GM21786 (cell line): ENCODE measurements at regions not wholly inside any gene's neighbourhood (a gene's known extent, or its start where the extent isn't known, plus 50 kb on each side); places are given as distances from the start of the nearest gene placed in this dataset.

Source experiments
- ATAC-seq: cut with Tn5 transposase; IDR thresholded peaks from one replicate; pipeline ENCODE4 v1.9.1; 2021; ENCODE audit not compliant: unreplicated experiment

DNA sequence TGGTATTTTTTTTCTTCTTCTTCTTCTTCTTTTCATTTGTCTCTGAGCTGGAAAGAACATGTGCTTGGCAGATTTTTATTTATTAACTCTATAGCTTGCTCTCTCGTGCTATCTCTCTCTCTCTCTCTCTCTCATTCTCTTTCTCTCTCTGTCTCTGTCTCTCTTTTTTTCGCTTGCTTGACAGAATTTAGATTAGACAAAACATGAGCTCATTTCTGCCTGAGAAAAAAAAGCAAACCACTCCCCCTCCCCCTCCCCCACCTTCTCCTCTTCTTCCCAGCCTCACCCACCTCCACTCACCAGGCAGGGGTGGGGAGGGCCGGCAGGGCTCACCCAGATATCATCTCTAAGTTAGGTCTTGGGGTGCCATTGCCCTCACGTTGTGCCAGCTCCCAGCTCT is 81.5 kb downstream of the PJA1 start:
- no peak for ATAC-seq

DNA sequence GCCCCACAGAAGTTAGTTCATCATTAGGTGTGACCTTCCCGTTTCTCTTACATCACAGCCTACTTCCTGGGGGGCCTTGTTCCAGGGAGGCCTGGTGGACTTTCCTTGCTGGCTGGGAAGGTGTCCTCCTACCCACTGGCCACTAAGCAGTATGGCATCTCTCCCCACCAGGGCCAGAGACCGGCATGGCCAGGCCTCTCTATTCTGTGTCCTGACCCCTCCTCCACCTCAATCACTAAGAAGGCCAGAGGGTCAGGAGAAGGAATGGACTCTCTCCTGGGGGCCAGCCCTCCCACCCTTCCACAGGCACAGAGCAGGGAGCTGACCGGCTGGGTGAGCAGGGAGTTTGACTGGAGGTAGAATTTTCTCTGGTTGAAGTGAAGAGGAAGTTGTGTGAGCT is 81.9 kb downstream of the PJA1 start:
- no peak for ATAC-seq

DNA sequence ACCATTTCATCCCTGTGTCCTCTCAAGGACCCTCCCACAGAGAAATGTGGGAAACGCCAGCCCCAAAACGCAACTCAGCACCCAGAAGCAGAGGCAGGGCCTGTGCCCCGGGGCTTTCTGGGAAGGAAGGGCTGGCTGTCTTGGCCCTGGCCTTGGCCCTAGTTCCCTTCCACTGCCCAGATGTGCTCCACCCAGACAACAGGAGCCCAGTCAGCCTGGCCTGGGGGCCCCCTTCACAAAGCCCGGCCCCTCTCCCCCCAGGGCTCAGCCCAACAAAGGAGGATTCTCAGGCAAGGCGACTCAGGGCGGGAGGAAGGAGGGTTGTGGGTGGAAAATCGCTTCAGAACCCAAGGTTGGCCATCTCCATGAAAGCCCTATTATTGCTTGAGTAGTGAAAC is 82.5 kb downstream of the PJA1 start:
- no peak for ATAC-seq

DNA sequence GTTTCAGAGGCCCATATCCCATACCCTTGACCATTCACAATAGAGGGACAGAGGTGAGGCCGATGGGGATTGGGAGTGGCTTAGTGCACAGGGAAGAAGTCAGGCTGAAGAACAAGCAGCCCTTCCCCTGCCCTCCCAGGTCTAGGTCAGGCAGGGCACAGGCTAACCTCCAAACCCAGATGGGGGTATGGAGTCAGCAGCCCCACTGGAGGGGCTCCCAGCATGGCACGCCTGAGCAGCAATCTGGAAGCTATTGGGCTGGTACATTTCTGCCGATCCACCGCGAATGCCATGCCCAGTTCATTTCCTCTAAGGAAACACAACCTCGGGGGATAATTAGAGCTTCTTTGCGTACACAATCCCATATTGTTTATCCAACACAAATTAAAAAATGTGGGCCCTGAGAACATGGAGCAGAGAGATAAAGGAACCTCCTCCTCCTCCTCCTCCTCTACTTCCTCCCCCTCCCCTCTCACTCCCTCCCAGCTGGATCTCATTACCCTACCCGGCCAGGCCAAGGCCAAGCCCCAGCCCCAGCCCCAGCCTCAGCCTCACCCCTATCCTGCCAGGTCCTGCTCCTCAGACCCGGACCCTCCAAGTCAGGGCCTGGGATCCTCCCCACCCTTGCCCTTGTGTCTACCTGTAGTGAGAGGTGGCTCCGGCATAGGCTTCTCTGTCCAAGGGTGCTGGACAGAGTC is 83.0 kb downstream of the PJA1 start:
- ATAC-seq, result no peak

DNA sequence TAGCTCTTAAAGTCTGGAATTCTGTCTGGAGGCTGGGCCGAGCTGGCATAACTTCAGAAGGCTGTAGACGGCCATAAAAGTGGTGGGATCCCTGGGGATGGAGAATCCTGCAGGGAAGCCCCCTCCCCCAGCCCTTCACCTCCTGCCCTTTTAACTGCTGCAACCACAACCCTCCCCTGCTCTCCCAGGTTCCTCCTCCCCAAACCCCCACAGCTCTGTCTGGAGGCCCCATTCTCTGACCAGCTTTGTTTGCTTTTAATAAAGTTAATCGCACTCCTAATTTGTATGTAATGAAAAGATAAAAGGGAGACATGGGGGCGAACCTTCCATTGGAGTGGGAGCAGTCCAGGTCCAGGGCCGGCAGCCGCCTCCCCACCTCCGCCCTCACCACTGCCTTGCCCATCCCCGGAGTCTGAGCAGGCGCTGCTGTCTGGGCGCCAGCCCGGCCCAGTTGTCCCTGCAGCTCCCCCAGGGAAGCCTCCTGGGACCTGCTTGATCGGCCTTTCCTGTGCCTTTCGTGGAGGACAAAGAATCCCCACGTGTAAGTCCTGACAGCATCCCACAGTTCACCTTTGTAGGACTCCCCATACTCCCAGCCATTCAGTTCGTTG is 84.3 kb downstream of the PJA1 start:
- no peak for ATAC-seq

DNA sequence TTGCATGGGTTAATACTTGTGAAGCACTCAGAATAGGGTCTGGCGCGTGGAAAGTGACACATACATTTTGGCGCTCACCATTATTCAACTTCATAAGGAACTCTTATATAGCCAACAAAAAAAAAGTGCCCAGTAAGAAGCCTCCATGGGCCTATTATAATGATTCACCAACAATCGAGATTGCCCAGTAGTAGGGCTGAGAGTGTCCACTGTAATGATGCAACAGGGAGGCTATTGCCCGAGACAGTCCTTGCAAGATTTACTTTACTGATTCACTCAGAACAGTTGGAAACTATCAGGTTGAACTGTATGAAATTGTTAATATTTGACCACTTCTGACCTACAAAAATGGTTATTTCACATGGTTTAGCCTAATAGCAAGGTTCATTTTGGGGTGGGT is 86.0 kb downstream of the PJA1 start:
- ATAC-seq, result no peak

DNA sequence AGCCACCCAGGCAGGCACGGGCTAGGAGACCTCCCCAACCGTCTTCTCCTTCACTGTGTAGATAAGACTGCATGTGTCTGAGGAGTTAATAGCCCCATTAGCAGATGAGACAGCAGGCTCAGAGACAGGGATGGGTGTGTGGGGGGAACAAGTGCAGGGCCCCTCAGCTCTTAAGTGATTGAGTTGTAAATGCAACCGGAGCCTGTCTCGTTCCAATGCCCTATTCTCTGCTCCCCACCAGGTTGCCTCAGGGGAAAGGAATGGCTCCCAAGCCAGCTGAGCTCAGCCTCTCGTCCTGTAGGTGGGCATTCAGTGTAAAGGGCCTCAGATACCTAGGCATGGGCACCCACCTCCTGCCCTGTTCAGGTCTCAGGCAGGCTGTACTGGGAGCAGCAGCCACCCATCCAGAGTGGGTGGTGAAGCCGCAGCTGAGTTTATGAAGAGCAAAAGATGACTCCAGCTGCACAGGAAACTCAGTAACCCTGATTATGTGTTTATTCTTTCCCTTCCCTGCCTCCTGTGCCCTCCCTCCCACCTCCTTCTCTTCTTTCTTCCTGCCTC is 87.3 kb downstream of the PJA1 start:
- no peak for ATAC-seq

DNA sequence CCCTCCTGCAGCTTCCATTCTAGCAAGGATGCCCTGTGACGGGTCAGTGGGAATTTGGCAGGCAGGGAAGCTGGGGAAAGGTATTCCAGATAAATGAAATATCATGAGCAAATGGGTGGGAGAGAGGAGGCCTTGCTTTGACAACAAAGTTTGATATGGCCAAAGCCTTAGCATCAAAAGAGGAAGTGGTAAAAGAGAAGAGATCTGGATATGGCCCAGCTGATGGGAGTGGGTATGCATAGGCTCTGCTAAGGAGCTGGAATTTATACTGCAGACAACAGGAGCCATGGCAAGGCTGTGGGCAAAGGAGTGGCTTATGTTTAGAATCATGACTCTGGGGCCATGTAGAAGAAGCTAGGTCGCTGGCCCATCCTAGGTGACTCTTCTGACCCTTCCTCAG is 89.2 kb downstream of the PJA1 start:
- ATAC-seq, result no peak

DNA sequence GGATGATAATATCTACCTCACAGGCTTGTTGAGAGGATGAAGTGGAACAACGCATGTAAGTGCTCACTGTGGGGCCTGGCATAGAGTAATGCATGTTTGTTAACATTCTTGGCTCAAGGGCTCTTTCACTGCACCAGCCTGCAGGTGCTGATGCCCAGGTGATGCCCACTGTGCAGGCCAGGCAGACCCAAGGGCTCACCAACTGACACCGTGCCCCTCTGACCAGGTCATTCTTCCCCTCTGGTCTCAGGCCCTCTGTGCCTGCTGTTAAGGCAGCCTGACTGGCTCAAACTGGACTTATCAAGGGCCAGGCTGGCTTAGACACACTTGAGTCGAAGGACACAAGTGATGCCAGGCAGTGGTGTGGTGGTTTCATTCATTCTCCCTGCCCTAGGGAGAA is 90.5 kb downstream of the PJA1 start:
- ATAC-seq, result no peak

DNA sequence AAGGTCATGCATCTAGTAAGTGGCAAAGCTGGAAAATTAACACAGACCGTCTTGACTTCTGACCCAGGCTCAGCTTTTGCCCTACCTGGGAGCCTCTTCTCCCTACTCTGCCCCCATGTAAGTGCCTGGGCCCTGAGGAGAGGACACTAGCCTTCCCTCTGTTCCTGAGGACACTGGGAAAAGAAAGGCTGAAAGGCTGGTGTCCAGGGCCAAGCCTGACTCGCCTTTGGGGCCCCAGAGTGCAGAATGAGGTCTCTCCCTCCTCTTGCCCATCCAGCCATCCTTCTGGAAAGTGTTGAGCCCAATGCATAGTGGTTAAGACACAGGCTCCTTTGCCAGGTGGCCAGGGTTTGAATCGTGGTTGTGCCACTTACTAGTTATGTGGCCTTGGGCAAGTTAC is 91.5 kb downstream of the PJA1 start:
- ATAC-seq, result no peak

DNA sequence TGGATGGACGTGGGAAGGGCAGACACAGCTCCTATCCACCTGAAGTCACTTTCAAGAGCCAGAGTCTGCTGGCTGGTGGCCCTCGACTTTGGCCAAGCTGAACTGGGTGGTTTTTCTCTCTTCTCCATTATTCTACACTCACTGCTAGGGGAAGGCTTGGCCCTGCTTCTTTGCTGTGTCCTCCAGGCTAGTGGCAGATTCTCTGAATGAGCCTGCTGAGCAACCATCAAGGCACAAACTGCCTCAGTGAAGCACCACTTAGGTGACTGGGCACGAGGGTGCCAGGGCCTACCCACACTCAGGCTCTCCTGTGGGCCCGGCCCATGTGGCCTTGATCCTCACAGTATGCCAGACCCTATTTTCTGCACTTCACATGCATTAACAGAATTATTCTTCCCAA is 92.0 kb downstream of the PJA1 start:
- ATAC-seq, result no peak

DNA sequence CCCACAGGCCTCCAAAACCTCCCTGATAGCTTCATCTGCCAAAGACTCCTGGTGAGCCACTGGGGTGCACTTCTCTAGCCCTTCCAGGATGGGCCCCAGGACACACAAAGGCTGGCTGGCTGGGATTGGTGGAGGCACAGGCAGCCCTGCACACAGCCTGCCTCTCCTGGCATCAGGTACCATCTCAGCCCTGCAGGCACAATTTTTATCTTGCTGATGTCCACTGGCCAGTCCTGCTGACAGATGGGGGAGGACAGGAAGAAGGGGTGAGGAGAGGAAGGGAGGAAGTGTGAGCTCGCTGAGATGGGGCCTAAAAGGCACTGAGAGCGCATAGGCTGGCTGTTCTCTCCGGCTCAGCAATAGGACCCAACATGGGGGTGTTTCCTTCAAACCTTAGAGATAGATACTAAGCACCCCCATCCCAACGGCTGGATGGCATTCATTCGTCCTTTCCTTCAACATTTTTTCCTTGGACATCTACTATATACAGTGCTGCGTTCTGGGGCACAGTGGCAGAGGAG is 92.7 kb downstream of the PJA1 start:
- ATAC-seq, result no peak

DNA sequence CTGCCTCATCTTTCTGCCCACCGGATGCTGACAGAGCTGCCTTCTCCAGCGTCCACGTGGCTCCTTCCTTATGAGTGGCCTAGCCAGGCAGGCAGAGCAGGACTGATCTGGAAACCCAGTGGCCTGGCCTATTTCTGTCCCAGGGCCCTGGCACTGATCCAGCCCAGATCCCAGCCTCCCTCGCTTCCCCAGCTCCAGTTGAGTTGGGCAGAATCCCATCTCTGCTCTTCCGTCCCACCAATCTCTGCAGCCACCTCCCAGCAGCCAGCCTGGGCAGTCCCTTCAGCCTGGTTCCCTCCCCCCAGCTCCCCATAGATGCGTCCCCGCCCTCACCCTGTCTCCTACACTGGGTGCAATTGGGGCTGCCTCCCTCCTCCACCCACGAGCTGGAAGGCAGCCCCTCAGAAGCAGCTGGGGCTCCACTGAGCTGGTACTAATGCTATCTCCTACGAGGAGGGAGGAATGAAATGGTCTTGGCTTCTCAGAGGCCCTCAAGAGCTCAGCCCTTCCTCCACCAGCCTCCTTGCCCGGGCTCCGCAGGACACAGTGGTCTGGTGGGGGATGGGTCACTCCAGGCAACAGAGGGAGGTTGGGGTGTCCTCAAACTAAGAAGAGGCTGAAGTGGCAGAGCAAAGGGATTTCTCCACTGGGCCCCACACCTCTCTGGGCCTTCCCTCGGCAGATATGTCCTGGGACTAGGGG is 94.2 kb downstream of the PJA1 start:
- ATAC-seq, result no peak

DNA sequence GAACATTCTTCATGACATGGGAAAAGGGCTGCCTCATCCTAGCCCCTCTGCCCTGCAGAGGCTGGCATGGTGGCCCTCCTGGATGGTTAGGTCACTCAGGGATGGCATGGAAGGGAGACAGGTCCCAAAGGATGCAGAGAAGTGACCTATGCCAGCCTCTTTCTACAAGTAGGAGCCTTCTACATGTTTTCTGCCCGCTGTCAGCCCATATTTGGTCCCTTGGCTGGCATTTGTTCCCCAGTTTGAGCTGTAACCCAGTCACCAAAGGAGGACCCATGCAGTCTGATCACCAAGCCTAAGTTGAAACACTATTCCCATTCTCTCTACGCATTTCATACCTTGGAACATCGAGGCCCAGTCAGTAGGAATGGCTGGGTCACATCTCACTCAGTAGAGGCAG is 95.4 kb downstream of the PJA1 start:
- ATAC-seq, result no peak

DNA sequence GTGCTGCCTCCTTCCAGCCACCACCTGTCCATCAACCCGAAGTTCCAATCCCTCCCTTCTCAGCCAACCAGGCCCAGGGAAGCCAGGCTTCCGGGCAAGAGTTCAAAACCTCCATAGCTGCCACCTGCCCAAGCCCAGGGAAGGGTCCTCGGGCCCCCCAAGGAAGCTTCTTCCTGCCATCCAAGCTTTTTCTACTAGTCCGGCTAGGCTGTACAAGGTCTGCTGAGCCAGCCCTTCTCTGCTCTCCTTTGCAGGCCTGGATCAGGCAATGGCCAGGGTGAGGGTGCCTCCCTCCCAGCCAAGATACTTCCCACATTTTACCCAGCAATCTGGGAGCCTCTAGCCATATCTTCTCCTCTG is 96.2 kb downstream of the PJA1 start:
- ATAC-seq, result no peak

DNA sequence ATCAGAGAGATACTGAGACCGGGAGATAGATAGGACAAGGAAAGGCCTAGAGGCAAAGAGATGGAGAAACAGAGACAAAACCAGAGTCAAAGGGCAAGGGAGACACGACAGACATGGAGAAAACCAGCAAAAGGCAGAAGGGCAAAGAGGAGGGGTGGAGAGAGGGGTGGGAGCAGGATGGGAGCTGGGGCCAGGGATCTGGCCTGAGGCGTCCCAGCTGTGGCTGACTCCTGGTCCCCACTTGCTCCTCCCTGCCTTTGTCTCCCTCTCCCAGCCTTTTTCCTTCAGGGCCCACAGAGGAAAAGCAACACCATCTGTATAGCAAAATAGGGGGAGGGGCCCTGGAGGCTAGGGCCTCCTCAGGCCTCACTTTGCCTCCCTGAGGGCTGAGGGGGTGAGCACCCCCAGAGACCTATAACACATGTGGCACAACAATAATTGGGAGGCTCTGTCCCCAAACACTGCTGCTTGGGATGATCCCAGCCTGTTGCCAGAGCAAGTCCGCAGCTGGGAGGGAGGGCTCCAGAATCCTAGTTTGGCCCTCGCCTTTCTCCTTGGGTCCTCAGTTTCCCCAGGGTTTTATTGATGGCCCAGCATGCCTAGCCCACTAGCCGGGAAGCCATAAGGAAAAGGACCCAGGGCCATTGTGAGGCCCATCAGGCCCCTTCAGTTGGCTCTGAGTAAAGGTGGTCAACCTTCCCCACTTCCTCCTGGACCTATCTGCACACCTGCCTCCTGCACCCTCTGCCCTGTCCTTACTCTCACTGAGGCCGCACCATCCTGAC is 96.8 kb downstream of the PJA1 start:
- no peak for ATAC-seq

DNA sequence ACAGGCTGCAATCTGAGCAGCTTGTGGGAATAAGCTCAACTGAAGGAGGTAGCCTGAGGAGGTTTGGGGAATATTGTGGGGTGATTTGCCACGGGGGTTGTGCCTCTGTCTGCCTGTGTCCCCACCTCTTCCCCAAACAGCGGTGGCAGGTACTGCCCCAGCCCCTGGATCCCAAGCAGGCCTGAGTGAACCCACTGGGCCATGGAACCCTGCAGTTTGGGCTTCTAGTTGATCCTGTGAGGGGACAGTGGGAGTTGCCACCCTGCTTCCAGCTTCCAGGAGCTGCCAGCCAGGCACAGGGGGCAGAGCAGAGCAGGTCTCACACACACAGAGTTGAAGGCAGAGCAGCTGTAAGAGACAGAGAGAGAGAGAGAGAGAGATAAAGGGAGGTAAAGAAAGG is 97.4 kb downstream of the PJA1 start:
- no peak for ATAC-seq

DNA sequence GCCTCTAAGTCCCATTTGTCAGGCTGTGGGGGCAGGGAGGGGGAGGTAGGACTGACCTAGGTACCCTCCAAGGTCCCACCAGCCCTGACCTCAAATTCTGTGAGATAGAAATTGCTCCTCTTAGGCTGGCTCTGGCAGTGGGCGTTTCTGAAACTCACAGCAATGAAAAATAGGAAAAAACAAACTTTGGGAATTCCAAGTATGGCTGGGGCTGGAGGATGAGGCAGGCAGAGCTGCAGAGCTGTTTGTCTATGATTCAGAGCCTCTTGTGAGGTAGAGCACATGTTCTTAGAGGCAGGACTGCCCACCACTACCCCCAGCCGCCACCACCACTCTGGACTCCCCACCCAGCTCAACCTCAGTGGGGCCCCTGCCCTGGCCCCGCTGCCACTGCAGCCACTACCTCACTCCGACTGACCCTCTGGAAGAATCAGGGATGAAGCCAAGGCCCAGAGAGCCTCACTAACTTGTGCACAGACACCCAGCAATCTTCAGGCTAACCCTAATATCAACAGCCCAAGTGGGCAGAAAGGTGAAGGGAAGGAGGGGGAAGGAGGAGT is 98.2 kb downstream of the PJA1 start:
- no peak for ATAC-seq

DNA sequence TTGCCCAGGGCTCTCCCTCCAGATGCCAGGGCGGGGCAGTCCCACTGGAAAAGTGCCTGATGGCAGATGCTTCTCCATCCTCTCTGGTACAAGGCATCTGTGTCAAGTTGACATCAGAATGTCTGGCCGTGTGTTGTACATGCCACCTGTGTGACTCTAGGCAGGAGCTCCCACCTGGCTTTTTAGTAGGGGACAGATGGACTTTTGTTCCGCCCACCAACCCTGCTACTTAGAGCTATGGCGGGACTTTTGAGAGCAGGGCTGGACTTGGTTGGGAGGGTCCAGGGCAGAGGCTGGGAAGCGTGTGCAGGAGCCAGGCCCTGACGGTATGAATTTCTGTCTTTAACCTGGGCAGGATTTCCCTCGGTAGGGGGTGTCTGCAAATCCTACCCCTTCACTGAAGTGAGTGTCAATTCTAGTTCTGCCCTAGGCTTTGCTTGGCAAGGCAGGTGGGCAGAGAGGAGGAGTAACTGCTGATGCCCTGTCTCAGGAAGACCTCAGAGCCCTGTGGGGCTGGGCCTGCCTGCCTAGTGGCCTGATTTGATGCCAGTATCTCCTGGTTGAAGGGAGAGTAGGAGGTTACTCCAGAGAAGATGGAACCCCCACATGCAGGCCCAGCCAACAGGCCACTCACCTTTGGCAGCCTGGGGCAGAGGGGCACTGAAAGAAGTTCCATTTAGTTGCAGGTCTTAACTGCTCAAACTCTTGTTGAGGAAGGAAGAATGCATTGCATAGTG is 99.1 kb downstream of the PJA1 start:
- no peak for ATAC-seq

DNA sequence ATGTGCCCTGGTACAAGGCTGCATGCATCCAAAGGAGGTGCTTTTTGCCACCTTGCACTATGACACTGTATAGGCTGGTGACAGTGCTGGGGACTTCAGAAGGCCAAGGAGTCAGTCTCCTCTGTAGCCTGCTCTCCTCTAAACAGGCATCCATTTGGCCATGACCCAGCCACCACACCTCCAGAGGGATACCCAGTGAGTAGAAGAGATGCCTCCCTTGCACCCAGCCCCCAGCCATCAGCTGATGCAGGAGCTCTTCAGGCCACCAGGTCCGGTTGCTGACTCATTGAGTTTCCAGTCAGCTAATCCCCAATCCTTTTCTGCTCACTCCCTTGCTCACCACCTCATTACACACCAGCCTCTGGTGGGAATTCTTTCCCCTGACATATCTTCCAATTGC is 99.8 kb downstream of the PJA1 start:
- no peak for ATAC-seq
